ENCODE measurements at regions not wholly inside any gene's neighbourhood (a gene's known extent, or its start where the extent isn't known, plus 50 kb on each side); places are given as distances from the start of the nearest gene placed in this dataset.

DNA sequence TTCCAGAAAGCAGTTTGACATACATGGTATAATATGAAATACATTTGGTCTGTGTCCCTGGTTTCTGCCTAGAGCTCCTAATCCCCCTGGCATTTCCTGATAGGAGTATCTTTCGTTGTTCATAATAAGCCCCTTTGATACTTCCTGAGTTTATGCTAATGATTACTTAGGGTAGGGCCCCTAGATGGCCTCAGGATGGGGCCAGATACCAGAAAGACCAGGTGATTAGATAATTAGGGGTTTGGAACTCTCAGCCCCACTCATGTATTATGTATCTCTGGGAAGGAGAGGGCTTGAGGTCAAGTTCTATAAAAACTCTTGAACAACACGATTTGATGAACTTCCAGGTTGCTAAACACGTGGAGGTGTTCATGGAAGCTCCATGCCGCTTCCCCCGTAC, 163.3 kb upstream of the ZNF608 start:
- 90% methylated on average over 5 of the region's 5 CpGs for WGBS
- Histone ChIP-seq H3K9ac (ENCODE audit: low read depth in 1 of 2, low read length in 2 of 2) (no peak overlapping the region), H3K27ac (ENCODE audit: low read depth in 1 of 2, low read length in 2 of 2) (no peak overlapping the region), H3K9me3 (ENCODE audit: control insufficient read depth in 4 of 4, low read length in 3 of 4) (no peaks in the 10 kb centered on the region), H3K4me3 (ENCODE audit: low read depth in 1 of 3, low read length in 3 of 3) (no peak overlapping the region), H3K36me3 (ENCODE audit: control insufficient read depth in 4 of 4, insufficient read depth in 3 of 4, low read depth in 1 of 4, low read length in 3 of 4) (no peaks in the 10 kb centered on the region), H3K27me3 (ENCODE audit: control insufficient read depth in 4 of 4, insufficient read depth in 4 of 4, low read length in 3 of 4) (no peaks in the 10 kb centered on the region), H3K4me1 (ENCODE audit: control insufficient read depth in 4 of 4, insufficient read depth in 4 of 4, low read length in 3 of 4) (peaks cover 8 to 43% (median 29%) of the 10 kb centered on the region in 4 donors)
- no peak for DNase-seq (ENCODE audit: low spot score)
- TF ChIP-seq RAD21 (IDR thresholded peaks at IDR 0.05) = peak in 1 of 2 donors; percentile 50
- no peak for TF ChIP-seq EGR1 (IDR thresholded peaks at IDR 0.05; ENCODE audit: low read depth in 2 of 2)

DNA sequence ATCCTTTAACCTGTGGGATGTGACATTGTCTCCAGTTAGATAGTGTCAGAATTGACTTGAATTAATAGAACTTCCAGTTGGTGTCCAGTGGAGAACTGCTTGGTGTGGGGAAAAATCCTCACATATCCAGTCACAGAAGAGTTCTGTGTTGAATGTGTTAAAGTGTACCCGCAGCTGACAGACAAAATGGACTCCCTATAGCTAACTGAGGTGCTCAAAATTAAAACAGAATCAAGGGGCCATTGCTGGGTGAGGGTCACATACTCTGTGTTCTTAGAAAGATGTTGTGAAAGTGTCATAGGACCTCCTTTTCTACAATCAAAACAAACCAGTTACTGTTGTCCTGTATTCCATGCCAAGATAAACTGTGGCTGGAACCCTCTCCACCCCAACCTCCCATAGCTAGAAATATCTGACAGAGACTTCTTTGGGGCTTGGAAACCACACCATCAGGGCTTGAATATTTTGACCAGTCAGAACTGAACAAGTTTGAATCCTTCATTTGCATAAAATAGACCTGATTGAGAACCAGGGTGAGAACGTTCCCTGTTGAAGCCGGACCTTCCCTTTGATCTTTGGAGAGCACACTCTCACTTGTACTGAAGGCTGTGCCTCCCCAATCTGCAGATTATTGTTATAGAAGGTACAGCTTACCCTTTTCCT, 164.0 kb upstream of the ZNF608 start:
- 59% methylated on average over 3 of the region's 3 CpGs for WGBS
- Histone ChIP-seq H3K9me3 (ENCODE audit: control insufficient read depth in 4 of 4, low read length in 3 of 4) (no peaks in the 10 kb centered on the region), H3K36me3 (ENCODE audit: control insufficient read depth in 4 of 4, insufficient read depth in 3 of 4, low read depth in 1 of 4, low read length in 3 of 4) (no peaks in the 10 kb centered on the region), H3K4me3 (ENCODE audit: low read depth in 1 of 3, low read length in 3 of 3) (no peak overlapping the region), H3K9ac (ENCODE audit: low read depth in 1 of 2, low read length in 2 of 2) (no peak overlapping the region), H3K27ac (ENCODE audit: low read depth in 1 of 2, low read length in 2 of 2) (no peak overlapping the region), H3K27me3 (ENCODE audit: control insufficient read depth in 4 of 4, insufficient read depth in 4 of 4, low read length in 3 of 4) (no peaks in the 10 kb centered on the region), H3K4me1 (ENCODE audit: control insufficient read depth in 4 of 4, insufficient read depth in 4 of 4, low read length in 3 of 4) (peaks cover 8 to 43% (median 29%) of the 10 kb centered on the region in 4 donors)
- no peak for DNase-seq (ENCODE audit: low spot score)
- TF ChIP-seq GABPA (IDR thresholded peaks at IDR 0.05 in 1 of 2, conservative IDR thresholded peaks at IDR 0.05 in 1 of 2) = no peak
- TF ChIP-seq RAD21 (IDR thresholded peaks at IDR 0.05) = peak; percentile 14 to 51
- no peak for TF ChIP-seq EGR1 (IDR thresholded peaks at IDR 0.05; ENCODE audit: low read depth in 2 of 2)
- peak; percentile 22 for TF ChIP-seq YY1 (IDR thresholded peaks at IDR 0.05)
- TF ChIP-seq RXRA (IDR thresholded peaks at IDR 0.05) = peak in 1 of 2 donors; percentile 39
- TF ChIP-seq, protein P1, sequence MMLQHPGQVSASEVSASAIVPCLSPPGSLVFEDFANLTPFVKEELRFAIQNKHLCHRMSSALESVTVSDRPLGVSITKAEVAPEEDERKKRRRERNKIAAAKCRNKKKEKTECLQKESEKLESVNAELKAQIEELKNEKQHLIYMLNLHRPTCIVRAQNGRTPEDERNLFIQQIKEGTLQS (IDR thresholded peaks at IDR 0.05) = no peak
- TF ChIP-seq, protein P2, sequence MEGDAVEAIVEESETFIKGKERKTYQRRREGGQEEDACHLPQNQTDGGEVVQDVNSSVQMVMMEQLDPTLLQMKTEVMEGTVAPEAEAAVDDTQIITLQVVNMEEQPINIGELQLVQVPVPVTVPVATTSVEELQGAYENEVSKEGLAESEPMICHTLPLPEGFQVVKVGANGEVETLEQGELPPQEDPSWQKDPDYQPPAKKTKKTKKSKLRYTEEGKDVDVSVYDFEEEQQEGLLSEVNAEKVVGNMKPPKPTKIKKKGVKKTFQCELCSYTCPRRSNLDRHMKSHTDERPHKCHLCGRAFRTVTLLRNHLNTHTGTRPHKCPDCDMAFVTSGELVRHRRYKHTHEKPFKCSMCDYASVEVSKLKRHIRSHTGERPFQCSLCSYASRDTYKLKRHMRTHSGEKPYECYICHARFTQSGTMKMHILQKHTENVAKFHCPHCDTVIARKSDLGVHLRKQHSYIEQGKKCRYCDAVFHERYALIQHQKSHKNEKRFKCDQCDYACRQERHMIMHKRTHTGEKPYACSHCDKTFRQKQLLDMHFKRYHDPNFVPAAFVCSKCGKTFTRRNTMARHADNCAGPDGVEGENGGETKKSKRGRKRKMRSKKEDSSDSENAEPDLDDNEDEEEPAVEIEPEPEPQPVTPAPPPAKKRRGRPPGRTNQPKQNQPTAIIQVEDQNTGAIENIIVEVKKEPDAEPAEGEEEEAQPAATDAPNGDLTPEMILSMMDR (IDR thresholded peaks at IDR 0.05; ENCODE audit: low read depth, low read length, missing input control) = no peak
- peak; percentile 15 to 21 for TF ChIP-seq HNF4A (conservative IDR thresholded peaks at IDR 0.05)
- TF ChIP-seq SP1 (IDR thresholded peaks at IDR 0.05) = peak; percentile 17

DNA sequence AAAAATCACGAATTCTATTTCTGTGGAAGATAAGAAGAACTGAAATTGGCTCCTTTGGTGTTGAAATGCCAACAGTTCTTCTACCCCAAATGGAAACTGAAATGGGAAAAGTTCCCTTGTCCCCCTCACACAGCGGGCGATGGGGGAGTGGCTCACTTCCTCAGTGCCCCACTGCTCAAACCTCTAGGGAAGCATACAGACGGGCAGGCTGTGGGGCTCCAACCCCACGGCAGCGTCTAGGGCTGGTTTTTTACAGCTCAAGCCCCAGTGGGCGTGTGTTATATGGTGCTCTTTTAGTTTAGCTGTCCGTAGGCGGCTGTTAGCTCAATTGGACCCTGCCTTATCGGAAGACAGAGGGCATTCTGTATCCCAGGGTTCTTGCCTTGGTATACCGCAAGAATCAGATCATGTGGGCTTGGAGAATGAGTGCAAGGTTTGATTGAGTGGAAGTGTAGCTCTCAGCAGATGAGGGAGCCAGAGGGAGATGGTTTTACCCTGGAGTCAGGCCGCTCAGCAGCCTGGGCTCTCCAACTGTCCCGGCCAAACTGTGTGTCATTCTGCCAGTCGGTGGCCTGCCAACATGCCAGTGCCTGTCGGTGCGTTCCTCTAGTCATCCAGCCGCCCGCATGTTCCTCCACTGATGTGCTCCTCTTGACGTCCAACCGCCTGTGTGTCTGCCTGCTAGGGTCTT, 166.3 kb upstream of the ZNF608 start:
- no peak overlapping the region for H3K27ac ChIP-seq (ENCODE audit: low read depth in 1 of 2, low read length in 2 of 2)
- no peak for DNase-seq (ENCODE audit: low spot score)
- no peaks in the 10 kb centered on the region for H3K27me3 ChIP-seq (ENCODE audit: control insufficient read depth in 4 of 4, insufficient read depth in 4 of 4, low read length in 3 of 4)
- H3K9me3 ChIP-seq (ENCODE audit: control insufficient read depth in 4 of 4, low read length in 3 of 4) = no peaks in the 10 kb centered on the region
- H3K36me3 ChIP-seq (ENCODE audit: control insufficient read depth in 4 of 4, insufficient read depth in 3 of 4, low read depth in 1 of 4, low read length in 3 of 4) = no peaks in the 10 kb centered on the region
- peaks cover 4 to 28% (median 15%) of the 10 kb centered on the region in 4 donors for H3K4me1 ChIP-seq (ENCODE audit: control insufficient read depth in 4 of 4, insufficient read depth in 4 of 4, low read length in 3 of 4)
- TF ChIP-seq, protein P3, sequence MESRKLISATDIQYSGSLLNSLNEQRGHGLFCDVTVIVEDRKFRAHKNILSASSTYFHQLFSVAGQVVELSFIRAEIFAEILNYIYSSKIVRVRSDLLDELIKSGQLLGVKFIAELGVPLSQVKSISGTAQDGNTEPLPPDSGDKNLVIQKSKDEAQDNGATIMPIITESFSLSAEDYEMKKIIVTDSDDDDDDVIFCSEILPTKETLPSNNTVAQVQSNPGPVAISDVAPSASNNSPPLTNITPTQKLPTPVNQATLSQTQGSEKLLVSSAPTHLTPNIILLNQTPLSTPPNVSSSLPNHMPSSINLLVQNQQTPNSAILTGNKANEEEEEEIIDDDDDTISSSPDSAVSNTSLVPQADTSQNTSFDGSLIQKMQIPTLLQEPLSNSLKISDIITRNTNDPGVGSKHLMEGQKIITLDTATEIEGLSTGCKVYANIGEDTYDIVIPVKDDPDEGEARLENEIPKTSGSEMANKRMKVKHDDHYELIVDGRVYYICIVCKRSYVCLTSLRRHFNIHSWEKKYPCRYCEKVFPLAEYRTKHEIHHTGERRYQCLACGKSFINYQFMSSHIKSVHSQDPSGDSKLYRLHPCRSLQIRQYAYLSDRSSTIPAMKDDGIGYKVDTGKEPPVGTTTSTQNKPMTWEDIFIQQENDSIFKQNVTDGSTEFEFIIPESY (IDR thresholded peaks at IDR 0.05) = no peak
- TF ChIP-seq HNF4G (IDR thresholded peaks at IDR 0.05) = no peak
- WGBS = 94% methylated on average over 20 of the region's 20 CpGs
- no peak overlapping the region for H3K4me3 ChIP-seq (ENCODE audit: low read depth in 1 of 3, low read length in 3 of 3)
- no peak overlapping the region for H3K9ac ChIP-seq (ENCODE audit: low read depth in 1 of 2, low read length in 2 of 2)

All from liver (tissue), 8 donors.